Muscle of leg (tissue), 3 donors: ENCODE measurements at regions not wholly inside any gene's neighbourhood (a gene's known extent, or its start where the extent isn't known, plus 50 kb on each side); places are given as distances from the start of the nearest gene placed in this dataset.
"Not testable (repeated sequence)": the region's sequence is repeated elsewhere in the genome, so short reads cannot be mapped to it uniquely, and the experiment has no call there.

Experiments
- DNase-seq: peaks from one replicate; pipeline ENCODE4 v3.0.0; 2013
- H3K27ac ChIP-seq: one replicate; pipeline ENCODE4 v1.5.1; 2013; ENCODE audit warnings: mild to moderate bottlenecking, low read length, control low read depth
- H3K27me3 ChIP-seq: one replicate; pipeline ENCODE4 v1.6.1; 2013; ENCODE audit warnings: low read length; ENCODE audit not compliant: control insufficient read depth, insufficient read depth
- H3K36me3 ChIP-seq: one replicate; pipeline ENCODE4 v1.6.1; 2013; ENCODE audit warnings: low read length; ENCODE audit not compliant: control insufficient read depth, insufficient read depth
- H3K4me1 ChIP-seq: one replicate; pipeline ENCODE4 v1.6.1; 2013; ENCODE audit warnings: low read length; ENCODE audit not compliant: control insufficient read depth, insufficient read depth
- H3K4me3 ChIP-seq: one replicate; pipeline ENCODE4 v1.5.1; 2013; ENCODE audit warnings: low read length, control low read depth
- H3K9me3 ChIP-seq: replicated peaks from 2 replicates; pipeline ENCODE4 v1.6.1; 2013; ENCODE audit warnings: low read depth, low read length; ENCODE audit not compliant: control insufficient read depth
- WGBS: methylation state at CpG from one replicate; pipeline ENCODE4 v1.1.5; 2013; ENCODE audit warnings: missing lambda C conversion rate; ENCODE audit not compliant: insufficient coverage; 5-methylcytosine and 5-hydroxymethylcytosine counted together

GRCh38 chr11:71325418-71326327, 73.3 kb upstream of the SHANK2 start:
- Histone ChIP-seq H3K9me3 (no peaks in the 10 kb centered on the region), H3K4me1 (no peaks in the 10 kb centered on the region), H3K4me3 (no peak overlapping the region), H3K27ac (no peak overlapping the region), H3K36me3 (no peaks in the 10 kb centered on the region), H3K27me3 (no peaks in the 10 kb centered on the region)
- 68% methylated on average over 19 of the region's 24 CpGs for WGBS
- no peak for DNase-seq

DNA sequence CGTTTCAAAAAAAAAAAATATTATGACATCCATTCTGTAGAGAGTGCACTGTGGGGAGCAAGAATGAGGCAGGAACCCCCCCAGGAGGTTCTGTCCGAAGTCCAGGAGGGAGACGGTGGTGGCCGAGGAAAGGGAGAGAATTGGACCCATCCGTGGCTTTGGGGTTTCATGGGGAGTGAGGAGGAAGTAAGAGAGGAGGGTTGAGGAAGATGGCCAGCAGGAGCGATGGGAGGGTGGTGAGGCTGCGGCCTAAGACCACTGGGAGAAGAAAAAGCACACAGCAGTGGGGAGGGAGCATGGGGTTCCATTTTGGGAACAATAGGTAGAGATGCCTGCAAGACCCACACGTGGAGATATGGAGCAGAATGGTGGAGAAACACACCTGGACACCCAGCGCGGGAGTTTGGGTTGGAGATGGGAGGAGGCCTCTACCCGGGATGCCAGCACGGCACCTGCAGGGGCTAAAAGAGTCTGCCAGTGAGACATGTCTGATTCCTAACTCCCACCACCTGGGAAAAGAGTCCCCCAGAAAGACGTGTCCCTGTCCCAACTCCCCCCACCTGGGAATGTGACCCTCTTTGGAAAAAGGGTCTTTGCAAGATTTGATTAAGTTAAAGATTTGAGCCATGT, 72.5 kb upstream of the SHANK2 start:
- 87% methylated on average over 7 of the region's 13 CpGs for WGBS
- no peaks in the 10 kb centered on the region for H3K36me3 ChIP-seq
- H3K27me3 ChIP-seq = no peaks in the 10 kb centered on the region
- H3K4me3 ChIP-seq = no peak overlapping the region
- H3K9me3 ChIP-seq = no peaks in the 10 kb centered on the region
- DNase-seq = no peak
- no peaks in the 10 kb centered on the region for H3K4me1 ChIP-seq
- H3K27ac ChIP-seq = no peak overlapping the region

DNA sequence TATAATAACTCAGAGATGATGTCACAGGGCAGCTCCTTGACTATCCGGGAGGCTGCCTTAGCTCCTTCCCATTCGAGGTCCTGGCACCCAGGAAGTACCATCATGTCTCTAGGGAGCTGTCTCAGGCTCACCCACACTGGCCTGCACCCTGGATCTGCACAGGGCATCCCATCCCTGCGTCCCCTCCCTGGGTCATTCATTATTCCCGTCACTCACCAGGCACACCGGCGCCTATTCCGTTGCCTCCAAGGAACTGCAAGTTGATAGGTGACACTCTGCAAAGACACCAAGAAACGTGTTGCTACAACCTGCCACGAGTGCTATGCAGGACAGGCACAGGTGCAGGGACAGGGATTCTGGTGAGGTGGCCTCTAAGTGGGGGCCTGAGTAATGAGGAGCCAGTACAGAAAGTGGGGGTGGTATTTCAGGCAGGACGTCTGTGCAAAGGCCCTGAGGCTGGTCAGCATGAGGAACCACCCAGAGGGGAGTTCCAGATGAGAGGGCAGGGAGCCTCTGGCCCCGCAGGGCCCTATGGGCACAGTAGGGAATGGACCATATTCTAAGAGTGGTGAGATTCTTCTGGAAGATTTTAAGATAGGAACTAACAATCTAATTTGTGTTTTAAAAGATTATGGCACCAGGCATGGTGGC, 71.6 kb upstream of the SHANK2 start:
- 77% methylated on average over 9 of the region's 11 CpGs for WGBS

GRCh38 chr11:71322861-71323582, 70.6 kb upstream of the SHANK2 start:
- Histone ChIP-seq H3K4me3 (no peak overlapping the region), H3K27ac (no peak overlapping the region), H3K4me1 (no peaks in the 10 kb centered on the region), H3K9me3 (peaks cover 5% of the 10 kb centered on the region), H3K36me3 (no peaks in the 10 kb centered on the region), H3K27me3 (no peaks in the 10 kb centered on the region)
- WGBS = 82% methylated on average over 13 of the region's 13 CpGs
- no peak for DNase-seq

More for the DNA sequence above, 71.6 kb upstream of the SHANK2 start:
- no peaks in the 10 kb centered on the region for H3K27me3 ChIP-seq
- no peak overlapping the region for H3K4me3 ChIP-seq
- DNase-seq = no peak
- H3K9me3 ChIP-seq = peaks cover under 1% of the 10 kb centered on the region
- H3K27ac ChIP-seq = no peak overlapping the region
- H3K36me3 ChIP-seq = no peaks in the 10 kb centered on the region
- no peaks in the 10 kb centered on the region for H3K4me1 ChIP-seq

DNA sequence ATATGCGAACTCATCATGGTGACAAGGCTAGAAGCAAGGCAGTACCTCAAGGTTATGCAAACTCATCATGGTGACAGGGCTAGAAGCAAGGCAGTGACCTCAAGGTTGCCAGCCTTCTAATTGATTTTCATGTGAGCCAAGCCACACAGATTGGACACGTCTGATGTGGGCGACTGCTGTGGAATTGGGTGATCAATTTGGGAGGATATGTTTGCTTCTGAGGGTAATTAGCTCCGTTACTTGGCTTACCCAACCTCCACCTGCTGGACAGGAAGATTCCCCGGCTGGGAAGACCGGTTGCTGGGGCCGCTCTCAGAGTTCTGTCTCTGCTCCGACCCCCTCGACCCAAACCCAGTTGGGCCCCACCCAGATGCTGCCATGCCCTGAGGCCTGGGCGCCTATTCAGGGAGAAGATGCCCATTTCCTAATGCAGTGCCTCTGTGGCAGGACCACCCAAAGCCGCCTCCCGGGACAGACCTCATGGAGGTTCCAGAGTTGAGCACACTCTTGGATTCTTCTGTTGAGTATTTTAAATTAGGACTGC, 69.9 kb upstream of the SHANK2 start:
- Histone ChIP-seq H3K9me3 (peaks cover 6% of the 10 kb centered on the region), H3K4me1 (no peaks in the 10 kb centered on the region), H3K27me3 (no peaks in the 10 kb centered on the region), H3K4me3 (no peak overlapping the region), H3K36me3 (no peaks in the 10 kb centered on the region), H3K27ac (no peak overlapping the region)
- no peak for DNase-seq
- WGBS = 88% methylated on average over 9 of the region's 12 CpGs

DNA sequence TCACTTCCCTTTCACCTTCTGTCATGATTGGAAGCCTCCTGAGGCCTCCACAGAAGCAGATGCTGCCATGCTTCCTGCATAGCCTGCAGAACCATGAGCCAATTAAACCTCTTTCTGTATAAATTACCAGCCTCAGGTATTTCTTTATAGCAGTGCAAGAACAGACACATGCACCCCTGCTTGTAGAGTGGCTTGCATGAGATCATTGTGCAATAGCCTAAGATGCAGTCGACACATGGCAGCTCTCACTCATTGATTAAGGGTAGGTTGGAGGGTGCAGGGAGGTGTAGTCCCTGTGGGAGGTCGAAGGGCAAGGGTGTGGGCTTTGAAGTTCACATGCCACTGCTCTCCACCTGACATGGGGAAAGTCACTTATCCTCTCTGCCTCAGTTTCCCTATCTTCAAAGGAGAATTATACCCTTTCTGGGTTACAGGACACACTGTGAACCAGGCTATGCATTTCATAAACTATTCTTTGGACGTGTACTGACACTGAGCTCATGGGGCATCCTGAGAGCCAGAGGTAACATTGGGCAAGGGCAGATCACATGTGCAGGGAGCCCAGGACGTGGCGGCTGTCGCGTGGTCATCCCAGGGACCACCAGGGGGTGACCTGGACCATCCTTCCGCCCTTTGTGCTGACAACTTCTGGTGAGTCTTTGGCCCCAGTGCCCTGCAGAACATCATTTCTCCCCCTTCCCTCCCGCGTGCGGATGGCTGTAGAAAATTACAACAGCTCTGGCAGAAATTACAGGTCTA, 69.2 kb upstream of the SHANK2 start:
- Histone ChIP-seq H3K27ac (no peak overlapping the region), H3K36me3 (no peaks in the 10 kb centered on the region), H3K4me3 (no peak overlapping the region), H3K27me3 (no peaks in the 10 kb centered on the region), H3K9me3 (peaks cover 12% of the 10 kb centered on the region), H3K4me1 (no peaks in the 10 kb centered on the region)
- DNase-seq = no peak
- 86% methylated on average over 10 of the region's 11 CpGs for WGBS

DNA sequence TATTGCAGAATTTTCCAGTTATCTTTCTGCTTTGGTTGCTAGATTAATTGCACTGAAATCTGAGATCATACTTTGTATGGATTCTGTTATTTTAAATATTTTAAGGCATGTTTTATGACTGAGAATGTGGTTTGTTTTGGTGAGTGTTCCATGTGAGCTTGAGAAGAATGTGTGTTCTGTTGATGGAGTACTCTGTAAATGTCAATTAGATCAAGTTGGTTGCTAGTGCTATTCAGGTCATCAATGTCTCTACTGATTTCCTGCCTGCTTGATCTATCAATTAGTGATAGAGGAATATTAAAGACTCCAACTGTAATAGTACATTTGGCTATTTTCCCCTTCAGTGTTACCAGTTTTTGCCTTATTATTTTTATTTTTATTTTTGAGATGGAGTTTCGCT, 64.3 kb upstream of the SHANK2 start:
- no peaks in the 10 kb centered on the region for H3K27me3 ChIP-seq
- no peak overlapping the region for H3K4me3 ChIP-seq
- WGBS = 100% methylated on average over 1 of the region's 1 CpG
- H3K36me3 ChIP-seq = no peaks in the 10 kb centered on the region
- H3K4me1 ChIP-seq = peaks cover under 1% of the 10 kb centered on the region
- H3K9me3 ChIP-seq = peaks cover 13% of the 10 kb centered on the region
- no peak overlapping the region for H3K27ac ChIP-seq
- no peak for DNase-seq

GRCh38 chr11:71312616-71313015, 60.2 kb upstream of the SHANK2 start:
- not testable (repeated sequence) for H3K4me1 ChIP-seq, H3K27me3 ChIP-seq, H3K9me3 ChIP-seq, H3K27ac ChIP-seq, H3K4me3 ChIP-seq, H3K36me3 ChIP-seq, DNase-seq
- no CpG with 5 or more reads among the region's 9 CpGs for WGBS

- H3K27me3 ChIP-seq = no peaks in the 10 kb centered on the region
Measured at GRCh38 chr11:71311928-71312510, 59.6 kb upstream of the SHANK2 start.

More at GRCh38 chr11:71311928-71312510, 59.6 kb upstream of the SHANK2 start:
- WGBS = 62% methylated on average over 11 of the region's 15 CpGs
- Histone ChIP-seq H3K27ac (no peak overlapping the region), H3K9me3 (peaks cover 5% of the 10 kb centered on the region), H3K4me3 (no peak overlapping the region), H3K4me1 (peaks cover 2% of the 10 kb centered on the region), H3K36me3 (no peaks in the 10 kb centered on the region)
- DNase-seq = no peak
